Left lung (tissue), 4 donors: ENCODE measurements at regions not wholly inside any gene's neighbourhood (a gene's known extent, or its start where the extent isn't known, plus 50 kb on each side); places are given as distances from the start of the nearest gene placed in this dataset.

ENCODE experiments used
- ATAC-seq: fragments of 200-7000 bp; cut with Tn5 transposase; one replicate; pipeline ENCODE4 v1.9.1; 2020; ENCODE audit warnings: moderate library complexity
- DNase-seq, 4 donors: peaks; one replicate each; pipeline ENCODE4 v3.0.0-alpha.2; 2013 to 2020
- H3K27ac ChIP-seq, 2 donors: fragments of 200-600 bp; sonication (generic) in 1 of 2; one replicate each; pipeline versions ENCODE4 v1.5.0 to v1.8.0; 2020 to 2021
- H3K27me3 ChIP-seq, 2 donors: fragments of 200-600 bp; sonication (generic) in 1 of 2; one replicate each; pipeline versions ENCODE4 v1.5.0 to v1.8.0; 2020 to 2021
- H3K36me3 ChIP-seq, 2 donors: fragments of 200-600 bp; sonication (generic) in 1 of 2; one replicate each; pipeline versions ENCODE4 v1.5.0 to v1.8.0; 2020 to 2021
- H3K4me1 ChIP-seq, 2 donors: fragments of 200-600 bp; one replicate each; pipeline ENCODE4 v1.8.0; 2021
- H3K4me3 ChIP-seq, 2 donors: fragments of 200-600 bp; sonication (generic) in 1 of 2; one replicate each; pipeline versions ENCODE4 v1.5.0 to v1.8.0; 2020 to 2021; ENCODE audit warnings: mild to moderate bottlenecking in 1 of 2
- H3K9me3 ChIP-seq, 2 donors: fragments of 200-600 bp; sonication (generic) in 1 of 2; one replicate each; pipeline versions ENCODE4 v1.5.0 to v1.8.0; 2020 to 2021
- intact Hi-C, 2 donors: fragments of 100-400 bp; cut with DNase I; formaldehyde crosslinking; loops; one replicate each; pipeline versions ENCODE4 v1.11.2 to v1.14.2; 2022
- TF ChIP-seq, protein P1 (sequence below), 2 donors: fragments of 200-600 bp; sonication (generic) in 1 of 2; IDR thresholded peaks; one replicate each; pipeline versions ENCODE4 v1.5.0 to v1.8.0; 2021; ENCODE audit warnings: antibody characterized with exemption in 2 of 2
- donor health status: DM: no; HTN: yes; CAD: no.
- donor health status: DM: no; HTN: no; CAD: no.

- Histone ChIP-seq H3K27me3 (no peaks in the 10 kb centered on the region), H3K9me3 (no peaks in the 10 kb centered on the region), H3K4me3 (no peak overlapping the region), H3K36me3 (no peaks in the 10 kb centered on the region), H3K4me1 (no peaks in the 10 kb centered on the region), H3K27ac (no peak overlapping the region)
- intact Hi-C loops = no loop called here
- ATAC-seq (no peak), DNase-seq (no peak)
- TF ChIP-seq, protein P1, sequence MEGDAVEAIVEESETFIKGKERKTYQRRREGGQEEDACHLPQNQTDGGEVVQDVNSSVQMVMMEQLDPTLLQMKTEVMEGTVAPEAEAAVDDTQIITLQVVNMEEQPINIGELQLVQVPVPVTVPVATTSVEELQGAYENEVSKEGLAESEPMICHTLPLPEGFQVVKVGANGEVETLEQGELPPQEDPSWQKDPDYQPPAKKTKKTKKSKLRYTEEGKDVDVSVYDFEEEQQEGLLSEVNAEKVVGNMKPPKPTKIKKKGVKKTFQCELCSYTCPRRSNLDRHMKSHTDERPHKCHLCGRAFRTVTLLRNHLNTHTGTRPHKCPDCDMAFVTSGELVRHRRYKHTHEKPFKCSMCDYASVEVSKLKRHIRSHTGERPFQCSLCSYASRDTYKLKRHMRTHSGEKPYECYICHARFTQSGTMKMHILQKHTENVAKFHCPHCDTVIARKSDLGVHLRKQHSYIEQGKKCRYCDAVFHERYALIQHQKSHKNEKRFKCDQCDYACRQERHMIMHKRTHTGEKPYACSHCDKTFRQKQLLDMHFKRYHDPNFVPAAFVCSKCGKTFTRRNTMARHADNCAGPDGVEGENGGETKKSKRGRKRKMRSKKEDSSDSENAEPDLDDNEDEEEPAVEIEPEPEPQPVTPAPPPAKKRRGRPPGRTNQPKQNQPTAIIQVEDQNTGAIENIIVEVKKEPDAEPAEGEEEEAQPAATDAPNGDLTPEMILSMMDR (IDR thresholded peaks at IDR 0.05) = no peak
Measured at GRCh38 chr5:158275511-158275910, 416.6 kb upstream of the CLINT1 start.

DNA sequence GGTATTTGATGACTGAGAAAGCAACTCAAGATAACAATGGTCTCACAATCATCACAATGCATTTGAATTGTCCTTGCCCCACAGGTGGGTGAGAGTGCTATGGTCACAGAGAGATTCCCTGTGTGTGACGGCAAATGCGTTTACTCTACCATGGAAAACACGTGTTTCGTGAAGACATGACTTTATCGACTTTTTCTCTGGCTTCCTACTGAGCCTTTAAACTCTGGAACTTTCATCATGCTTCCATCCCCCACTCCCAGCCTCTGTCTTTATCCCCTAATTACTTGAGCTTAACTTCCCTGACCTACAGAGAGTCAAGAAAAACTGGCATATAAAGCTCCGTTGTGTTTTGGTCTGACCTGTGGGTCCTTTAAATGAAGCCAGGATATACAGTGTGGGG, 414.1 kb upstream of the CLINT1 start:
- intact Hi-C loops = no loop called here
- no peaks in the 10 kb centered on the region for H3K27me3 ChIP-seq
- H3K4me3 ChIP-seq = no peak overlapping the region

GRCh38 chr5:158272409-158272808, 413.5 kb upstream of the CLINT1 start:
- H3K4me3 ChIP-seq = no peak overlapping the region
- H3K4me1 ChIP-seq = no peaks in the 10 kb centered on the region
- DNase-seq = no peak
- TF ChIP-seq, protein P1 (IDR thresholded peaks at IDR 0.05) = no peak
- intact Hi-C loops = no loop called here
- ATAC-seq = no peak
- no peaks in the 10 kb centered on the region for H3K36me3 ChIP-seq
- H3K27me3 ChIP-seq = no peaks in the 10 kb centered on the region
- H3K27ac ChIP-seq = no peak overlapping the region
- H3K9me3 ChIP-seq = peaks cover 0 to 5% of the 10 kb centered on the region in 2 donors

More for the DNA sequence above, 414.1 kb upstream of the CLINT1 start:
- H3K36me3 ChIP-seq = no peaks in the 10 kb centered on the region
- peaks cover 0 to 4% of the 10 kb centered on the region in 2 donors for H3K9me3 ChIP-seq
- no peak overlapping the region for H3K27ac ChIP-seq
- DNase-seq (no peak), ATAC-seq (no peak)
- TF ChIP-seq, protein P1 (IDR thresholded peaks at IDR 0.05) = no peak
- no peaks in the 10 kb centered on the region for H3K4me1 ChIP-seq

DNA sequence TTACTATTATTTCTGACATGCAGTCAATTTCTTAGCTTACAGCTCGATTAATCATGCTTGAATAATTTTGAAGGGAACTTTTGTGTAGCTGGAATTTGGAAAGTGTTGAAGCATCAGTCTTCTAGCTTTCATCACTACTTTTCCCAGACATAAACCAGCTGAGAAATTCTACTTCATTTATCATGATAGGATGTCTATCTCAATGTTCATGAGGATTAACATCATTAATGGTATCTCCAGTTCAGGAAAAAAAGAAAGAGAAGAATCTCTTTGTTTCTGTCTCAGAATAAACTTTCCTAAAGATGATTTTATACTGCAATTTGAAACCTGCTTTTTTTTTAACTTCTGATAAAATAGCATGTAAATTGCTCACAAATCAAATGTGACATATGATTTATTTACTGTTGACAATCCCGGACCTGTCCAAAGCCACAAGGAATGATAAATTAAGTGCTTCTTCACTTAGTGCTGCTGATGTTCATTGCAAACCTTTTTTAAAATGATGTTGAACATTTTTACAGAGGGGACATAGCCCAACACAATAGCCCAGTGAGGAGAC, 412.1 kb upstream of the CLINT1 start:
- no peak for DNase-seq
- TF ChIP-seq, protein P1 (IDR thresholded peaks at IDR 0.05) = no peak
- no peak overlapping the region for H3K4me3 ChIP-seq
- no peak overlapping the region for H3K27ac ChIP-seq
- intact Hi-C loops = no loop called here
- peaks cover 0 to 10% of the 10 kb centered on the region in 2 donors for H3K9me3 ChIP-seq
- no peak for ATAC-seq
- no peaks in the 10 kb centered on the region for H3K4me1 ChIP-seq
- H3K27me3 ChIP-seq = no peaks in the 10 kb centered on the region
- no peaks in the 10 kb centered on the region for H3K36me3 ChIP-seq

- Histone ChIP-seq H3K36me3 (no peaks in the 10 kb centered on the region), H3K9me3 (peaks cover 0 to 10% of the 10 kb centered on the region in 2 donors), H3K27ac (no peak overlapping the region), H3K27me3 (no peaks in the 10 kb centered on the region), H3K4me1 (no peaks in the 10 kb centered on the region), H3K4me3 (no peak overlapping the region)
- ATAC-seq (no peak), DNase-seq (peak in 1 of 4 donors; percentile 37)
- TF ChIP-seq, protein P1 (IDR thresholded peaks at IDR 0.05) = no peak
- intact Hi-C loops = no loop called here
Measured at GRCh38 chr5:158268286-158268685, 409.3 kb upstream of the CLINT1 start.
